ENCODE measurements at regions not wholly inside any gene's neighbourhood (a gene's known extent, or its start where the extent isn't known, plus 50 kb on each side); places are given as distances from the start of the nearest gene placed in this dataset.

GRCh38 chr7:145106001-145106400 is 270.1 kb upstream of the TPK1 start:
- no peak for TF ChIP-seq CTCF (conservative IDR thresholded peaks at IDR 0.05; ENCODE audit: low read depth in 2 of 2)
- TF ChIP-seq POLR2AphosphoS5 (IDR thresholded peaks at IDR 0.05; ENCODE audit: low read depth), result no peak
- no peak for TF ChIP-seq REST (IDR thresholded peaks at IDR 0.05; ENCODE audit: unreplicated experiment)
- no peak for TF ChIP-seq STAT1 (IDR thresholded peaks at IDR 0.05; ENCODE audit: unreplicated experiment)
- no peak for TF ChIP-seq EZH2 (IDR thresholded peaks at IDR 0.05; ENCODE audit: low read depth, unreplicated experiment)
- TF ChIP-seq ZNF114 (CRISPR knock-in tag; IDR thresholded peaks at IDR 0.05), result no peak
- TF ChIP-seq JUNB (IDR thresholded peaks at IDR 0.05; ENCODE audit: unreplicated experiment), result no peak
- TF ChIP-seq CREB1 (CRISPR knock-in tag; IDR thresholded peaks at IDR 0.05; ENCODE audit: low read depth), result no peak
- no peak for TF ChIP-seq ETS1 (IDR thresholded peaks at IDR 0.05)
- no peak for TF ChIP-seq EZH2phosphoT487 (IDR thresholded peaks at IDR 0.05; ENCODE audit: unreplicated experiment)
- no peak for TF ChIP-seq ZNF331 (CRISPR knock-in tag; IDR thresholded peaks at IDR 0.05; ENCODE audit: low read depth)
- TF ChIP-seq ZNF462 (CRISPR knock-in tag; IDR thresholded peaks at IDR 0.05), result no peak
- no peak for TF ChIP-seq NANOG (IDR thresholded peaks at IDR 0.05; ENCODE audit: borderline replicate concordance)

All from GM23338 (cell line).